K562 (cell line): ENCODE measurements at regions not wholly inside any gene's neighbourhood (a gene's known extent, or its start where the extent isn't known, plus 50 kb on each side); places are given as distances from the start of the nearest gene placed in this dataset.
A peak's percentile ranks its signal among the peaks of the same experiment; 100 is the strongest.

Source experiments
- ATAC-seq: fragments of 200-7000 bp; cut with Tn5 transposase; 3 replicates; pipeline ENCODE4 v1.9.1; 2020; ENCODE audit warnings: moderate library complexity
- BruUV-seq: library from RNA; stranded (reverse); fragments of 400-500 nt; replicated peaks from 2 replicates; lab custom pipeline; 2021; lab: Mats Ljungman, UMichigan
- CTCF ChIA-PET: fragments of 300-600 bp; formaldehyde crosslinking; extraction: SDS; loops from one replicate; lab custom pipeline; 2021; ENCODE audit warnings: low intra/inter-chr PET ratio; lab: Yijun Ruan, JAX
- POLR2A ChIA-PET: fragments of 300-600, 350-650 bp; sonication (Branson Sonifier 250); formaldehyde crosslinking; extraction: SDS; loops from one replicate; lab custom pipeline; 2021; ENCODE audit warnings: antibody characterized with exemption, inconsistent platforms; lab: Yijun Ruan, JAX
- DNase-seq, 4 experiments: peaks; one replicate each; pipeline versions ENCODE4 v3.0.0 to v3.0.0-alpha.2; 2011 to 2018; ENCODE audit warnings: low spot score in 3 of 4, mixed read lengths in 3 of 4; ENCODE audit errors: extremely low read depth in 1 of 4
- FAIRE-seq: peaks from 2 replicates; lab custom pipeline; 2011; peaks lifted over from hg19 to GRCh38; lab: Jason Lieb, UNC
- H2AFZ ChIP-seq: 2 replicates; pipeline ENCODE4 v1.6.0; 2011; ENCODE audit warnings: low read depth, low read length, control low read depth, inconsistent platforms
- H3K27ac ChIP-seq: fragments of 200-600 bp; 3 replicates; pipeline ENCODE4 v1.8.0; 2011; ENCODE audit warnings: low read depth, mild to moderate bottlenecking, control low read depth, inconsistent platforms, low read length, moderate library complexity, mixed read lengths; ENCODE audit errors: extremely low read depth
- H3K27me3 ChIP-seq, 2 experiments: fragments of 300-600 bp in 1 of 2; 2 replicates in 1 of 2; 3 replicates in 1 of 2; pipeline versions ENCODE4 v1.6.0 to v1.8.0; 2011; ENCODE audit warnings: inconsistent platforms in 2 of 2, low read length in 2 of 2, mild to moderate bottlenecking in 1 of 2, mixed read lengths in 1 of 2, moderate library complexity in 1 of 2; ENCODE audit not compliant: control insufficient read depth in 2 of 2, insufficient read depth in 2 of 2
- H3K36me3 ChIP-seq: fragments of 300-600 bp; 3 replicates; pipeline ENCODE4 v1.8.0; 2011; ENCODE audit warnings: mild to moderate bottlenecking, low read length, inconsistent platforms; ENCODE audit not compliant: control insufficient read depth, insufficient read depth
- H3K4me1 ChIP-seq, 2 experiments: fragments of 200-600 bp in 1 of 2; replicated peaks in 1 of 2; 2 replicates in 1 of 2; 3 replicates in 1 of 2; pipeline versions ENCODE4 v1.5.1 to v1.8.0; 2011; ENCODE audit warnings: inconsistent platforms in 2 of 2, low read length in 2 of 2, mild to moderate bottlenecking in 1 of 2, mixed read lengths in 1 of 2, moderate library complexity in 1 of 2; ENCODE audit not compliant: control insufficient read depth in 2 of 2, insufficient read depth in 2 of 2
- H3K4me2 ChIP-seq: 2 replicates; pipeline ENCODE4 v1.6.1; 2011; ENCODE audit warnings: low read length, control low read depth, inconsistent platforms, mixed read lengths; ENCODE audit not compliant: insufficient read depth
- H3K4me3 ChIP-seq: fragments of 200-600 bp; sonication (generic), shearing (Covaris generic); 2 replicates; pipeline ENCODE4 v1.5.1; 2016; ENCODE audit warnings: control low read depth, inconsistent platforms
- H3K79me2 ChIP-seq: fragments of 200-600 bp; 3 replicates; pipeline ENCODE4 v1.8.0; 2011; ENCODE audit warnings: low read length, inconsistent platforms; ENCODE audit not compliant: control insufficient read depth, insufficient read depth
- H3K9ac ChIP-seq, 2 experiments: 2 replicates each; pipeline versions ENCODE4 v1.6.0 to v1.6.1; 2011; ENCODE audit warnings: low read depth in 2 of 2, low read length in 2 of 2, control low read depth in 1 of 2, inconsistent platforms in 1 of 2, mild to moderate bottlenecking in 1 of 2, mixed read lengths in 1 of 2; ENCODE audit not compliant: insufficient read depth in 1 of 2
- H3K9me1 ChIP-seq: one replicate; pipeline ENCODE4 v1.6.0; 2011; ENCODE audit warnings: inconsistent platforms, mild to moderate bottlenecking, low read length, moderate library complexity; ENCODE audit not compliant: control insufficient read depth, insufficient read depth
- H3K9me3 ChIP-seq: replicated peaks from 2 replicates; pipeline ENCODE4 v1.5.1; 2011; ENCODE audit warnings: low read depth, low read length, inconsistent platforms; ENCODE audit not compliant: control insufficient read depth, insufficient read depth
- H4K20me1 ChIP-seq: replicated peaks from 2 replicates; pipeline ENCODE4 v1.6.1; 2011; ENCODE audit warnings: low read length, inconsistent platforms, mixed read lengths; ENCODE audit not compliant: control insufficient read depth, insufficient read depth
- HDAC8 ChIP-seq: fragments of 450-650 bp; IDR thresholded peaks from 2 replicates; pipeline ENCODE4 v1.6.1; 2016; ENCODE audit warnings: mild to moderate bottlenecking, missing genetic modification characterization, moderate library complexity, missing compliant biosample characterization
- MAZ ChIP-seq, 2 experiments: fragments of 450-650 bp in 1 of 2; sonication (generic) in 1 of 2; formaldehyde crosslinking; IDR thresholded peaks in 1 of 2; conservative IDR thresholded peaks in 1 of 2; 2 replicates each; pipeline versions ENCODE4 v1.4.0 to v1.5.0; 2020; ENCODE audit warnings: mild to moderate bottlenecking in 1 of 2, missing genetic modification reagents in 1 of 2
- RBM25 ChIP-seq: fragments of 200-400 bp; formaldehyde crosslinking; IDR thresholded peaks from 2 replicates; pipeline ENCODE4 v1.6.1; 2018; ENCODE audit warnings: low read length, low read depth, moderate library complexity; ENCODE audit not compliant: severe bottlenecking
- SMC3 ChIP-seq: conservative IDR thresholded peaks from 2 replicates; pipeline ENCODE4 v1.6.1; 2011; ENCODE audit warnings: low read depth, low read length, improper control_type of control experiment; ENCODE audit not compliant: insufficient read depth
- STAG1 ChIP-seq: sonication (generic); formaldehyde crosslinking; IDR thresholded peaks from 2 replicates; pipeline ENCODE4 v1.5.0; 2020; ENCODE audit warnings: missing genetic modification reagents, borderline replicate concordance
- TEAD4 ChIP-seq, 2 experiments: sonication (generic) in 1 of 2; formaldehyde crosslinking in 1 of 2; IDR thresholded peaks; 2 replicates each; pipeline versions ENCODE4 v1.6.1 to v1.8.0; 2012 to 2022; ENCODE audit warnings: borderline replicate concordance in 1 of 2, inconsistent platforms in 1 of 2, low read length in 1 of 2, mild to moderate bottlenecking in 1 of 2, missing genetic modification reagents in 1 of 2
- YY1 ChIP-seq, 3 experiments: IDR thresholded peaks; 2 replicates each; pipeline ENCODE4 v1.6.1; 2011; ENCODE audit warnings: low read length in 2 of 3, mild to moderate bottlenecking in 2 of 3, moderate library complexity in 2 of 3, borderline replicate concordance in 1 of 3, control low read depth in 1 of 3, low read depth in 1 of 3; ENCODE audit not compliant: insufficient read depth in 3 of 3, insufficient replicate concordance in 2 of 3, control insufficient read depth in 1 of 3, insufficient read length in 1 of 3; ENCODE audit errors: extremely low read depth in 1 of 3
- ZKSCAN1 ChIP-seq: fragments of 150-350 bp; IDR thresholded peaks from 2 replicates; pipeline ENCODE4 v1.6.1; 2016; ENCODE audit warnings: low read depth, low read length
- WGBS: fragments of 100-300 bp; shearing (Covaris generic); methylation state at CpG from one replicate; pipeline ENCODE4 v1.1.6; 2016; ENCODE audit warnings: low coverage, mixed read lengths; ENCODE audit not compliant: insufficient coverage; ENCODE audit errors: missing lambda C conversion rate; 5-methylcytosine and 5-hydroxymethylcytosine counted together
- in situ Hi-C: fragments of 300-500 bp; cut with MboI; formaldehyde crosslinking; loops from 4 replicates; pipeline ENCODE4 v1.15.0; 2018; ENCODE audit warnings: inconsistent platforms, mixed read lengths
- intact Hi-C: fragments of 100-400 bp; cut with micrococcal nuclease; formaldehyde crosslinking; loops from 2 replicates; pipeline ENCODE4 v1.14.2; 2022
- TF ChIP-seq, protein P1 (sequence below), 2 experiments: fragments of 450-650 bp; formaldehyde crosslinking in 1 of 2; IDR thresholded peaks; 2 replicates each; pipeline versions ENCODE4 v1.4.0 to v1.6.1; 2014 to 2020; ENCODE audit warnings: mild to moderate bottlenecking in 2 of 2, borderline replicate concordance in 1 of 2, low read depth in 1 of 2

DNA sequence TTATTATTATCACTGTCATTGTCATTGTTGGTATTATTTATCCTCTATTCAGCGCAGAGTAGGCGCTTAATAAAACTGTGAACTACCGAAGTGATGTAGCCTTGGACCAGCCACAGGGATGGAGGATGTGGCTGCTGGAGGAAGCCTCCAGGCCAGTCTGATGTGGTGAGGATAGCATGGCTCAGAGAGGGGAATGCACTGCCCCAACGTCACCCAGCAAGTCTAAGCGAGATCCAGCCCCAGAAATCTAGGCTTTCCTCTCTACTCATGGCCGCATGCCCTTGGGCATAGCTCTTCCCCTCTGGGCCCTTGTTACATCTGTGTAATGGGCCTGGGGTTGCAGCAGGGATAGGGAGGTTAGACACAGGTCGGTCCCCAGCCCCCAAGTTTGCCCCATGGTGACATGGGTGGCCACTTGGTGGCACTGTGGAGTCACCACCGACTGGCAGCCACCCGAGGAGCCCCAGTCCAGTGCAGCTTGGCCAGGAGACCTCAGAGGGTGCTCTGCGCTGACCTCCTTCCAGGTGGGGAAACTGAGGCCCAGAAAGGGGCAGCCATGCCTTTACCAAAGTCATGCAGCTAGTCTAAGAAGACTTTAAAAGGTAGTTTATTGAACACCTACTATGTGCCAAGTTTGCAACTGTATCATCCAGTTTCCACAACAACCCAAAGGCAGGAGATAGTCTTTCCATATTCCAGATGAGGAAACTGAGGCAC, 395.7 kb downstream of the MN1 start (continued):
- TF ChIP-seq STAG1 (CRISPR knock-in tag) (peak; percentile 23; the same call in 1 of the 2 replicates), RBM25 (peak; percentile 15), MAZ (CRISPR knock-in tag; conservative IDR thresholded peaks at IDR 0.05 in 1 of 2, IDR thresholded peaks at IDR 0.05 in 1 of 2) (0 out of 4 replicates have a peak, but pooled peaks of 1 of the 2 experiments have one; percentile 23), SMC3 (peak; percentile 48; the same call in 1 of the 2 replicates), ZKSCAN1 (peak; percentile 49; the same call in 1 of the 2 replicates), HDAC8 (tag) (no peak), TEAD4 (IDR thresholded peaks at IDR 0.05; ENCODE audit: low read length) (no peak), TEAD4 (CRISPR knock-in tag; IDR thresholded peaks at IDR 0.05; ENCODE audit: borderline replicate concordance) (no peak)
- TF ChIP-seq, all 486 proteins: peak for 10

DNA sequence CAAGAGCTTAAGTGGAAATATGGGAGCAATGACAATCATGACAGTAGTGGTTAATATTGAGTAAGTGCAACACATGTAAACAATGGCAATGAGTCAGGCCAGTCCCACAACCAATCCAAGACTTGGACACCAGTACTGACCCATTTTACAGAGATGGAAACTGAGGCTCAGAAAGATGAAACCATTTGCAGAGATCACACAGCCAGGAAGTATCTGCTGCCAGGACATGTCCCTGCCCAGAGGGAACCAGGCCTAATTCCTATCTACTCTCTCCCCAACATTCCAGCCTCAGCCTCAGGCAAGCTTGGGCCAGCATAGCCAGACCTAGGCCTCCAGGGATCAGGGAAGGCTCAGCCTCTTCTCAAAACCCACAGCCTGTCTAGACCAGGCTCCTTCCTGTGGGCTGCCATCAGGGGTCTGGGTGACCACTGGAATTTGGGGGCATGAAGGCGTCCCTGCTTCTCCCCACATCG, 395.1 kb downstream of the MN1 start:
- no peak for ATAC-seq

More for the DNA sequence above, 395.1 kb downstream of the MN1 start:
- ChIA-PET POLR2A (no interaction called here), CTCF (interaction anchor here (1.1 kb wide), 1 partner anchor 398 kb away, joined by 3 read pairs; no protein-coding TSS in a partner anchor)
- in situ Hi-C loops (loop anchor here (25.0 kb wide), 2 partner anchors 406 to 606 kb away; partner anchors contain the start of gene MN1), intact Hi-C loops (loop anchor here (10.0 kb wide), 1 partner anchor 398 kb away; the partner anchor contains the start of gene MN1)
- no peak overlapping the region for H3K4me2 ChIP-seq
- no peak for DNase-seq
- H3K4me3 ChIP-seq = no peak overlapping the region
- H3K27me3 ChIP-seq = no peaks in the 10 kb centered on the region; a peak in 1 of 5 replicates
- H3K9ac ChIP-seq = no peak overlapping the region
- no peaks in the 10 kb centered on the region for H3K4me1 ChIP-seq
- BruUV-seq = no TSS peak
- H4K20me1 ChIP-seq = no peaks in the 10 kb centered on the region
- H2AFZ ChIP-seq = no peak overlapping the region
- FAIRE-seq = no peak
- no peaks in the 10 kb centered on the region for H3K36me3 ChIP-seq
- TF ChIP-seq YY1 (IDR thresholded peaks at IDR 0.05; ENCODE audit: borderline replicate concordance in 1 of 3, control insufficient read depth in 1 of 3, extremely low read depth in 1 of 3, insufficient read depth in 3 of 3, insufficient read length in 1 of 3, insufficient replicate concordance in 2 of 3, low read depth in 1 of 3, low read length in 2 of 3) (no peak), RBM25 (peak; percentile 61)
- TF ChIP-seq, protein P1, sequence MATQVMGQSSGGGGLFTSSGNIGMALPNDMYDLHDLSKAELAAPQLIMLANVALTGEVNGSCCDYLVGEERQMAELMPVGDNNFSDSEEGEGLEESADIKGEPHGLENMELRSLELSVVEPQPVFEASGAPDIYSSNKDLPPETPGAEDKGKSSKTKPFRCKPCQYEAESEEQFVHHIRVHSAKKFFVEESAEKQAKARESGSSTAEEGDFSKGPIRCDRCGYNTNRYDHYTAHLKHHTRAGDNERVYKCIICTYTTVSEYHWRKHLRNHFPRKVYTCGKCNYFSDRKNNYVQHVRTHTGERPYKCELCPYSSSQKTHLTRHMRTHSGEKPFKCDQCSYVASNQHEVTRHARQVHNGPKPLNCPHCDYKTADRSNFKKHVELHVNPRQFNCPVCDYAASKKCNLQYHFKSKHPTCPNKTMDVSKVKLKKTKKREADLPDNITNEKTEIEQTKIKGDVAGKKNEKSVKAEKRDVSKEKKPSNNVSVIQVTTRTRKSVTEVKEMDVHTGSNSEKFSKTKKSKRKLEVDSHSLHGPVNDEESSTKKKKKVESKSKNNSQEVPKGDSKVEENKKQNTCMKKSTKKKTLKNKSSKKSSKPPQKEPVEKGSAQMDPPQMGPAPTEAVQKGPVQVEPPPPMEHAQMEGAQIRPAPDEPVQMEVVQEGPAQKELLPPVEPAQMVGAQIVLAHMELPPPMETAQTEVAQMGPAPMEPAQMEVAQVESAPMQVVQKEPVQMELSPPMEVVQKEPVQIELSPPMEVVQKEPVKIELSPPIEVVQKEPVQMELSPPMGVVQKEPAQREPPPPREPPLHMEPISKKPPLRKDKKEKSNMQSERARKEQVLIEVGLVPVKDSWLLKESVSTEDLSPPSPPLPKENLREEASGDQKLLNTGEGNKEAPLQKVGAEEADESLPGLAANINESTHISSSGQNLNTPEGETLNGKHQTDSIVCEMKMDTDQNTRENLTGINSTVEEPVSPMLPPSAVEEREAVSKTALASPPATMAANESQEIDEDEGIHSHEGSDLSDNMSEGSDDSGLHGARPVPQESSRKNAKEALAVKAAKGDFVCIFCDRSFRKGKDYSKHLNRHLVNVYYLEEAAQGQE (IDR thresholded peaks at IDR 0.05; ENCODE audit: borderline replicate concordance) = no peak
- TF ChIP-seq, protein P1 (CRISPR knock-in tag; IDR thresholded peaks at IDR 0.05; ENCODE audit: low read depth) = no peak
- TF ChIP-seq, all 486 proteins: peak for 1
- H3K27ac ChIP-seq = no peak overlapping the region
- H3K9me3 ChIP-seq = no peaks in the 10 kb centered on the region
- no peaks in the 10 kb centered on the region for H3K9me1 ChIP-seq
- no CpG with 5 or more reads among the region's 2 CpGs for WGBS
- no peaks in the 10 kb centered on the region for H3K79me2 ChIP-seq
